ENCODE measurements at regions not wholly inside any gene's neighbourhood (a gene's known extent, or its start where the extent isn't known, plus 50 kb on each side); places are given as distances from the start of the nearest gene placed in this dataset.

DNA sequence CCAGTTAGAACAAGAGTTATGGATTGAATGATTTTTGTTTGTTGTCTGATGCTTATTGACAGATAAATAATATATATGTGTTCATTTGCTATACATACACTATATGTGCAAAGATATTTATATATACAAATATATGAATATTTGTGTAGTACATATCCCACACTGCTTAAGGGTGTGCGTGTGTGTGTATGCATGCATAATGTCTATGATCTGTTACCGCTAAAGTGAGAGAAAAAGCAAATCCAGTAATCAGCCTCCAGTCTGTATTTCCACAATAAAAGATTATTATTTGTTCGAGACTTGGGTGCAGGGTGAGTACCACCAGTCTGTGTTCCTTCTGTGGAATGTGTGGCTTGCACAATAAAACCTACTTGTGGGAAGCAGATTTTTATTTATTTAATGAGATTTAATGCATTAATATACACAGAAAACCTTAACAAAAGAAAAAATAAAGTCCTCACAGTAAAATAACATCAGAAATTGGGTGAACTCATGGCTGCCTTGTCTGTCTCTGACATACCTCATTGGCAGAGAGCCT is 366.0 kb upstream of the TBL1XR1 start:
- no peak for TF ChIP-seq CTCF (IDR thresholded peaks at IDR 0.05)
- no peak for TF ChIP-seq POLR2A (IDR thresholded peaks at IDR 0.05)

Data from heart left ventricle (tissue), 13 donors.